ENCODE measurements at regions not wholly inside any gene's neighbourhood (a gene's known extent, or its start where the extent isn't known, plus 50 kb on each side); places are given as distances from the start of the nearest gene placed in this dataset.
"Not testable (repeated sequence)": the region's sequence is repeated elsewhere in the genome, so short reads cannot be mapped to it uniquely, and the experiment has no call there.

- Mint-ChIP-seq H3K36me3 (ENCODE audit: low read depth) (no peaks in the 10 kb centered on the region), H3K27ac (no peak overlapping the region), H3K9me3 (peaks cover 3% of the 10 kb centered on the region), H3K27me3 (peaks cover 26% of the 10 kb centered on the region), H3K4me3 (no peak overlapping the region), H3K4me1 (no peaks in the 10 kb centered on the region)
- CTCF ChIA-PET = no interaction called here
- DNase-seq = no peak
- POLR2A ChIA-PET = no interaction called here
Measured at GRCh38 chr2:175244697-175245096, 63.2 kb upstream of the ATP5MC3 start.

GRCh38 chr2:175241691-175242090 lies 60.2 kb upstream of the ATP5MC3 start:
- H3K27ac Mint-ChIP-seq = no peak overlapping the region
- H3K27me3 Mint-ChIP-seq = peaks cover 26% of the 10 kb centered on the region
- peaks cover 3% of the 10 kb centered on the region for H3K9me3 Mint-ChIP-seq
- ChIA-PET POLR2A (no interaction called here), CTCF (interaction anchor here (1.2 kb wide), 2 partner anchors 10 to 15 kb away, joined by 3 to 4 read pairs; no protein-coding TSS in a partner anchor)
- no peaks in the 10 kb centered on the region for H3K36me3 Mint-ChIP-seq (ENCODE audit: low read depth)
- DNase-seq = no peak
- H3K4me1 Mint-ChIP-seq = no peaks in the 10 kb centered on the region
- H3K4me3 Mint-ChIP-seq = no peak overlapping the region

- DNase-seq; H3K27ac Mint-ChIP-seq; H3K4me3 Mint-ChIP-seq; H3K36me3 Mint-ChIP-seq (ENCODE audit: low read depth); H3K9me3 Mint-ChIP-seq; POLR2A ChIA-PET; H3K4me1 Mint-ChIP-seq: not testable (repeated sequence)
- CTCF ChIA-PET = interaction anchor here (1.2 kb wide), 1 partner anchor 11 kb away, joined by 3 read pairs; no protein-coding TSS in a partner anchor
- peaks cover 26% of the 10 kb centered on the region for H3K27me3 Mint-ChIP-seq
Measured at GRCh38 chr2:175240033-175240432, 58.5 kb upstream of the ATP5MC3 start.

- ChIA-PET POLR2A (no interaction called here), CTCF (no interaction called here)
- DNase-seq = no peak
- Mint-ChIP-seq H3K27me3 (peaks cover 18% of the 10 kb centered on the region), H3K36me3 (ENCODE audit: low read depth) (no peaks in the 10 kb centered on the region), H3K4me3 (no peak overlapping the region), H3K27ac (no peak overlapping the region), H3K9me3 (peaks cover 3% of the 10 kb centered on the region), H3K4me1 (no peaks in the 10 kb centered on the region)
Measured at GRCh38 chr2:175236930-175237329, 55.4 kb upstream of the ATP5MC3 start.

- Mint-ChIP-seq H3K27me3 (peaks cover 12% of the 10 kb centered on the region), H3K4me1 (no peaks in the 10 kb centered on the region), H3K4me3 (no peak overlapping the region), H3K9me3 (no peaks in the 10 kb centered on the region), H3K27ac (no peak overlapping the region), H3K36me3 (ENCODE audit: low read depth) (no peaks in the 10 kb centered on the region)
- ChIA-PET POLR2A (no interaction called here), CTCF (interaction anchor here (0.6 to 1.3 kb wide), 2 partner anchors 17 to 47 kb away, joined by 3 to 4 read pairs; no protein-coding TSS in a partner anchor)
- DNase-seq = no peak
Measured at GRCh38 chr2:175234650-175235049, 53.1 kb upstream of the ATP5MC3 start.

GRCh38 chr2:175234153-175234552 lies 52.6 kb upstream of the ATP5MC3 start:
- no peak overlapping the region for H3K27ac Mint-ChIP-seq
- H3K27me3 Mint-ChIP-seq = peaks cover 12% of the 10 kb centered on the region
- ChIA-PET POLR2A (no interaction called here), CTCF (interaction anchor here (1.3 kb wide), 1 partner anchor 17 kb away, joined by 3 read pairs; no protein-coding TSS in a partner anchor)
- H3K4me1 Mint-ChIP-seq = no peaks in the 10 kb centered on the region
- no peak overlapping the region for H3K4me3 Mint-ChIP-seq
- no peaks in the 10 kb centered on the region for H3K9me3 Mint-ChIP-seq
- DNase-seq = no peak
- no peaks in the 10 kb centered on the region for H3K36me3 Mint-ChIP-seq (ENCODE audit: low read depth)

- Mint-ChIP-seq H3K27ac (no peak overlapping the region), H3K9me3 (no peaks in the 10 kb centered on the region), H3K4me1 (no peaks in the 10 kb centered on the region), H3K27me3 (peaks cover 9% of the 10 kb centered on the region), H3K36me3 (ENCODE audit: low read depth) (no peaks in the 10 kb centered on the region), H3K4me3 (no peak overlapping the region)
- no peak for DNase-seq
- POLR2A ChIA-PET = no interaction called here
- CTCF ChIA-PET = no interaction called here
Measured at GRCh38 chr2:175233135-175233719, 51.7 kb upstream of the ATP5MC3 start.

Measured in activated CD4-positive, alpha-beta T cell treated with anti-CD3 and anti-CD28 coated beads, Interleukin-2, amount 10 ng/mL, durations not matched to agents 7 days and 5 days (primary cell).